GM12878 (cell line): ENCODE measurements at regions not wholly inside any gene's neighbourhood (a gene's known extent, or its start where the extent isn't known, plus 50 kb on each side); places are given as distances from the start of the nearest gene placed in this dataset.

Experiments
- ATAC-seq: fragments of 200-7000 bp; cut with Tn5 transposase; 3 replicates; pipeline ENCODE4 v1.9.1; 2020; ENCODE audit warnings: mild to moderate bottlenecking, moderate library complexity
- BruUV-seq: library from RNA; stranded (reverse); fragments of 400-500 nt; replicated peaks from 2 replicates; lab custom pipeline; 2021; lab: Mats Ljungman, UMichigan
- CTCF ChIA-PET: fragments of 300-600 bp; sonication (Branson Sonifier 250); formaldehyde crosslinking; extraction: SDS; loops from one replicate; lab custom pipeline; 2021; ENCODE audit warnings: inconsistent platforms; lab: Yijun Ruan, JAX
- POLR2A ChIA-PET: fragments of 350-600 bp; formaldehyde crosslinking; extraction: SDS; loops from one replicate; lab custom pipeline; 2021; ENCODE audit warnings: inconsistent platforms; lab: Charles Lee
- RAD21 ChIA-PET: fragments of 300-600 bp; sonication (Branson Sonifier 250); formaldehyde crosslinking; loops from one replicate; lab custom pipeline; 2023; ENCODE audit warnings: antibody characterized with exemption; ENCODE audit not compliant: unreplicated experiment; lab: Charles Lee
- SMC1A ChIA-PET: fragments of 300-600 bp; sonication (Branson Sonifier 250); formaldehyde crosslinking; loops from one replicate; lab custom pipeline; 2023; ENCODE audit not compliant: unreplicated experiment, uncharacterized antibody; lab: Charles Lee
- DNase-seq: peaks from one replicate; pipeline ENCODE4 v3.0.0-alpha.2; 2011; ENCODE audit warnings: low read depth, low spot score
- FAIRE-seq: peaks from 3 replicates; lab custom pipeline; 2011; peaks lifted over from hg19 to GRCh38; lab: Jason Lieb, UNC
- H2AFZ ChIP-seq: 2 replicates; pipeline ENCODE4 v1.6.0; 2011; ENCODE audit warnings: low read depth, low read length, control low read depth; ENCODE audit not compliant: control insufficient read depth
- H3K27ac ChIP-seq: 2 replicates; pipeline ENCODE4 v1.5.1; 2011; ENCODE audit warnings: control low read depth; ENCODE audit not compliant: control insufficient read depth, insufficient read depth
- H3K27me3 ChIP-seq, 2 experiments: replicated peaks in 1 of 2; 2 replicates each; pipeline versions ENCODE4 v1.6.0 to v1.6.1; 2011; ENCODE audit warnings: low read length in 1 of 2; ENCODE audit not compliant: control insufficient read depth in 2 of 2, insufficient read depth in 2 of 2
- H3K36me3 ChIP-seq, 2 experiments: 2 replicates each; pipeline ENCODE4 v1.5.1; 2011; ENCODE audit warnings: low read length in 1 of 2; ENCODE audit not compliant: control insufficient read depth in 2 of 2, insufficient read depth in 2 of 2
- H3K4me1 ChIP-seq: 2 replicates; pipeline ENCODE4 v1.6.1; 2011; ENCODE audit warnings: mild to moderate bottlenecking, low read length, moderate library complexity, mixed read lengths; ENCODE audit not compliant: control insufficient read depth, insufficient read depth
- H3K4me2 ChIP-seq: 2 replicates; pipeline ENCODE4 v1.6.0; 2011; ENCODE audit warnings: control low read depth; ENCODE audit not compliant: control insufficient read depth, insufficient read depth
- H3K4me3 ChIP-seq: fragments of 200-600 bp; sonication (generic); 2 replicates; pipeline ENCODE4 v1.5.1; 2016
- H3K79me2 ChIP-seq: 2 replicates; pipeline ENCODE4 v1.6.0; 2011; ENCODE audit warnings: low read length; ENCODE audit not compliant: control insufficient read depth, insufficient read depth
- H3K9ac ChIP-seq: 2 replicates; pipeline ENCODE4 v1.8.0; 2011; ENCODE audit warnings: low read length, control low read depth, mixed read lengths; ENCODE audit not compliant: control insufficient read depth, insufficient read depth
- H3K9me3 ChIP-seq: replicated peaks from 3 replicates; pipeline ENCODE4 v1.5.1; 2011; ENCODE audit warnings: mild to moderate bottlenecking, low read length; ENCODE audit not compliant: control insufficient read depth, insufficient read depth
- H4K20me1 ChIP-seq: 2 replicates; pipeline ENCODE4 v1.6.0; 2011; ENCODE audit not compliant: control insufficient read depth, insufficient read depth
- ASH2L ChIP-seq: fragments of 300-600, 200-600 bp; sonication (generic); IDR thresholded peaks from 2 replicates; pipeline ENCODE4 v1.6.1; 2017; ENCODE audit warnings: low read depth, mild to moderate bottlenecking, borderline replicate concordance
- BACH1 ChIP-seq: fragments of 450-650 bp; IDR thresholded peaks from 2 replicates; pipeline ENCODE4 v1.6.1; 2017; ENCODE audit warnings: mild to moderate bottlenecking, borderline replicate concordance
- EGR1 ChIP-seq, 2 experiments: IDR thresholded peaks; 1 replicate in 1 of 2; 2 replicates in 1 of 2; pipeline ENCODE4 v1.6.1; 2011 to 2012; ENCODE audit warnings: low read depth in 2 of 2, low read length in 2 of 2, borderline replicate concordance in 1 of 2, mild to moderate bottlenecking in 1 of 2, moderate library complexity in 1 of 2
- EZH2 ChIP-seq: IDR thresholded peaks from 2 replicates; pipeline ENCODE4 v1.6.1; 2012; ENCODE audit warnings: low read depth, mild to moderate bottlenecking, control low read depth, inconsistent platforms, low read length, borderline replicate concordance; ENCODE audit not compliant: control insufficient read depth
- MTA2 ChIP-seq: fragments of 450-650 bp; IDR thresholded peaks from 2 replicates; pipeline ENCODE4 v1.6.1; 2016; ENCODE audit warnings: low read depth, mild to moderate bottlenecking, moderate library complexity
- MXI1 ChIP-seq: fragments of 150-350 bp; IDR thresholded peaks from 2 replicates; pipeline ENCODE4 v1.6.1; 2011; ENCODE audit warnings: low read depth, mild to moderate bottlenecking, inconsistent platforms, low read length, improper control_type of control experiment
- MYC ChIP-seq: IDR thresholded peaks from 2 replicates; pipeline ENCODE4 v1.6.1; 2011; ENCODE audit warnings: mild to moderate bottlenecking, low read length, moderate library complexity, inconsistent platforms; ENCODE audit not compliant: insufficient read depth, insufficient replicate concordance, insufficient read length, severe bottlenecking
- NFXL1 ChIP-seq: fragments of 450-650 bp; IDR thresholded peaks from 2 replicates; pipeline ENCODE4 v1.6.1; 2017; ENCODE audit warnings: antibody characterized with exemption, mild to moderate bottlenecking, borderline replicate concordance
- SIN3A ChIP-seq: IDR thresholded peaks from 2 replicates; pipeline ENCODE4 v1.6.1; 2012; ENCODE audit warnings: low read depth, low read length, improper control_type of control experiment
- TAF1 ChIP-seq: IDR thresholded peaks from 2 replicates; pipeline ENCODE4 v1.6.1; 2011; ENCODE audit warnings: mild to moderate bottlenecking, low read depth, low read length, borderline replicate concordance
- TCF12 ChIP-seq: IDR thresholded peaks from 2 replicates; pipeline ENCODE4 v1.6.1; 2011; ENCODE audit warnings: low read depth, mild to moderate bottlenecking, low read length
- ZNF384 ChIP-seq: IDR thresholded peaks from 2 replicates; pipeline ENCODE4 v1.6.1; 2012; ENCODE audit warnings: low read depth, mild to moderate bottlenecking, low read length, improper control_type of control experiment, borderline replicate concordance
- WGBS: methylation state at CpG from one replicate; pipeline ENCODE4 v1.1.6; 2016; ENCODE audit warnings: low lambda C conversion rate; ENCODE audit not compliant: insufficient replicate concordance, insufficient coverage; ENCODE audit errors: missing lambda C conversion rate; 5-methylcytosine and 5-hydroxymethylcytosine counted together
- in situ Hi-C: fragments of 300-500 bp; cut with MboI; formaldehyde crosslinking; loops from 9 replicates; pipeline ENCODE4 v1.14.3; 2018; ENCODE audit warnings: mixed read lengths
- intact Hi-C: fragments of 100-400 bp; cut with micrococcal nuclease; formaldehyde crosslinking; loops from one replicate; pipeline ENCODE4 v1.14.2; 2022; ENCODE audit not compliant: unreplicated experiment

DNA sequence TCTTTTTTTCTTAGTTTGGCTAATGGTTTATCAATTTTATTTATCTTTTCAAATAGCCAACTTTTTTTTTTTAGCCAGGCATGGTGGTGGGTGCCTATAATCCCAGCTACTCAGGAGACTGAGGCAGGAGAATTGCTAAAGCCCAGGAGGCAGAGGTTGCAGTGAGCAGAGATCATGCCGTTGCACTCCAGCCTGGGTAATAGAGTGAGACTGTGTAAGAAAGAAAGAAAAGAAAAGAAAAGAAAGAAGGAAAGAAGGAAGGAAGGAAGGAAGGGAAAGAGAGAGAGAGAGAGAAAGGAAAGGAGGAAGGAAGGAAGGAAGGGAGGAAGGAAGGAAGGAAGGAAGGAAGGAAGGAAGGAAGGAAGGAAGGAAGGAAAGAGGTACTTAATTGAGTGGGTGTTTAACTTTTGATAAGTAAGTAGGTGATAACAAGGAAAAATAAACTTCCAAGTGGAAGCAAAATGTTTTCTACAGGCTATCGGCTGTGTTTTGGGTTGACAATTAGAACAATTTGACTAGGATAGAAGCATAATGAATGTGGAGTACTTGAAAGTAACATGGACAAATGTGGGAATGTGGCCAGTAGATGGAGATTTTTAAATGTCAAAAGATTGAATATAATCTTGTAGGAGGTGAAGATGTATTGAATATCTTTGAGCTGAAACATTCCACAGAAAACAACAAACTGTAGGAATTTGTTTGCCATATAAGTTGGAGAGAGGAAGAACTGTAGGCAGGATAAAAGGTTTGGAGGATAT is 62.8 kb upstream of the MYO16 start:
- H3K9ac ChIP-seq = no peak overlapping the region

DNA sequence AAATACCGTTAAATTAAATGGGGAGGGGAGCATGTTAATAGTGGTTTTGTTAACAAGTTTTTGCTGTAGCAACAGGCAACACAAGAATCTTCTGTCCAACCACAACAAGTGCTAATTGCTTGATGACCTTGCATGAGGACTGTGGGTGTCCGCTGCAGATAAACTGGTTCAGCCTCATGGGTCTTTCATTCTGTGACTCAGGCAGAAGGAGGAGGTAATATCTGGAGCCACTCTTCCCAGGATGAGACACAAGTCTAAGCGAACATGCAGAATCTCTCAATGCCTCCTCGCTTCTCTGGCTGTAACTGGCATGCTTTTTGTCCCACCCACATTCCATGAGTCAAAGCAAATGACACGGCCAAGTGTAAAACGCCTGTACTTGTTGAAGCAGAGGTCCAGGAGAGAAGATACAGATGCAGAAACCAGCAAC is 56.6 kb upstream of the MYO16 start:
- TF ChIP-seq MTA2 = peak; percentile 38; the same call in 1 of the 2 replicates
- TF ChIP-seq MXI1 = no peak
- TF ChIP-seq, all 136 proteins: peak for 1
- FAIRE-seq (no peak), ATAC-seq (no peak), DNase-seq (no peak)
- Histone ChIP-seq H2AFZ (no peak overlapping the region), H3K4me2 (no peak overlapping the region), H4K20me1 (no peaks in the 10 kb centered on the region), H3K27ac (no peak overlapping the region), H3K4me3 (no peak overlapping the region), H3K27me3 (no peaks in the 10 kb centered on the region), H3K79me2 (no peaks in the 10 kb centered on the region), H3K9ac (no peak overlapping the region), H3K4me1 (no peaks in the 10 kb centered on the region), H3K9me3 (no peaks in the 10 kb centered on the region; the same call in 2 of the 3 replicates), H3K36me3 (no peaks in the 10 kb centered on the region)
- in situ Hi-C loops (no loop called here), intact Hi-C loops (loop anchor here (10.0 kb wide), 1 partner anchor 348 kb away; no protein-coding TSS in a partner anchor)
- RAD21 ChIA-PET = no interaction called here
- BruUV-seq = no TSS peak
- WGBS = 31% methylated on average over 6 of the region's 6 CpGs
- CTCF ChIA-PET = interaction anchor here (0.7 kb wide), 1 partner anchor 28 kb away, joined by 3 read pairs; no protein-coding TSS in a partner anchor
- SMC1A ChIA-PET = interaction anchor here (0.9 to 4.8 kb wide), 2 partner anchors 24 to 35 kb away, joined by 4 to 24 read pairs; no protein-coding TSS in a partner anchor
- POLR2A ChIA-PET = interaction anchor here (0.6 kb wide), 1 partner anchor 23 kb away, joined by 3 read pairs; no protein-coding TSS in a partner anchor

More for the DNA sequence above, 62.8 kb upstream of the MYO16 start:
- ChIA-PET CTCF (no interaction called here), POLR2A (no interaction called here), SMC1A (interaction anchor here (0.7 kb wide), 1 partner anchor 203 kb away, joined by 3 read pairs; no protein-coding TSS in a partner anchor), RAD21 (no interaction called here)
- no TSS peak for BruUV-seq
- no peak overlapping the region for H3K4me2 ChIP-seq
- H3K9me3 ChIP-seq = no peaks in the 10 kb centered on the region
- DNase-seq (no peak), ATAC-seq (no peak), FAIRE-seq (no peak)
- H3K4me3 ChIP-seq = no peak overlapping the region
- in situ Hi-C loops (no loop called here), intact Hi-C loops (no loop called here)
- H3K27ac ChIP-seq = no peak overlapping the region
- H3K4me1 ChIP-seq = no peaks in the 10 kb centered on the region
- H3K27me3 ChIP-seq = no peaks in the 10 kb centered on the region
- no peaks in the 10 kb centered on the region for H3K79me2 ChIP-seq
- H4K20me1 ChIP-seq = no peaks in the 10 kb centered on the region
- TF ChIP-seq TAF1 = no peak
- TF ChIP-seq MYC = no peak
- TF ChIP-seq EGR1 (IDR thresholded peaks at IDR 0.05; ENCODE audit: borderline replicate concordance in 1 of 2, low read depth in 2 of 2, low read length in 2 of 2) = no peak
- TF ChIP-seq EZH2 = no peak
- no peak for TF ChIP-seq ZNF384
- no peak for TF ChIP-seq BACH1
- TF ChIP-seq TCF12 = no peak
- TF ChIP-seq SIN3A = no peak
- TF ChIP-seq ASH2L = no peak
- TF ChIP-seq NFXL1 = no peak
- 24% methylated on average over 2 of the region's 2 CpGs for WGBS
- no peak overlapping the region for H2AFZ ChIP-seq
- no peaks in the 10 kb centered on the region for H3K36me3 ChIP-seq
